COR-L47 (cell line): ENCODE measurements at regions not wholly inside any gene's neighbourhood (a gene's known extent, or its start where the extent isn't known, plus 50 kb on each side); places are given as distances from the start of the nearest gene placed in this dataset.
A peak's percentile ranks its signal among the peaks of the same experiment; 100 is the strongest.
"Not testable (repeated sequence)": the region's sequence is repeated elsewhere in the genome, so short reads cannot be mapped to it uniquely, and the experiment has no call there.

Experiments
- DNase-seq: peaks from one replicate; lab custom pipeline; 2025; lab: John Stamatoyannopoulos, UW

- DNase-seq: not testable (repeated sequence)
Measured at GRCh38 chr17:27365329-27365945, 71.5 kb downstream of the WSB1 start.

GRCh38 chr17:27366437-27366836 lies 72.5 kb downstream of the WSB1 start:
- no peak for DNase-seq

- DNase-seq: no peak
Measured at GRCh38 chr17:27367121-27367981, 73.4 kb downstream of the WSB1 start.

GRCh38 chr17:27368151-27368795 lies 74.4 kb downstream of the WSB1 start:
- no peak for DNase-seq

- DNase-seq: no peak
Measured at GRCh38 chr17:27368980-27369379, 75.1 kb downstream of the WSB1 start.

- DNase-seq: no peak
Measured at GRCh38 chr17:27370776-27371175, 76.9 kb downstream of the WSB1 start.

- DNase-seq: not testable (repeated sequence)
Measured at GRCh38 chr17:27373695-27374094, 79.8 kb downstream of the WSB1 start.

- no peak for DNase-seq
Measured at GRCh38 chr17:27376637-27377547, 79.4 kb upstream of the KSR1 start.

GRCh38 chr17:27378482-27379175 lies 77.6 kb upstream of the KSR1 start:
- DNase-seq: no peak

- DNase-seq: peak; percentile 17
Measured at GRCh38 chr17:27379888-27380533, 76.2 kb upstream of the KSR1 start.

GRCh38 chr17:27380551-27380950 lies 75.7 kb upstream of the KSR1 start:
- no peak for DNase-seq

GRCh38 chr17:27381007-27381501 lies 75.2 kb upstream of the KSR1 start:
- DNase-seq: peak; percentile 72

- no peak for DNase-seq
Measured at GRCh38 chr17:27382025-27382424, 74.2 kb upstream of the KSR1 start.

- DNase-seq: no peak
Measured at GRCh38 chr17:27384261-27384701, 72.0 kb upstream of the KSR1 start.

GRCh38 chr17:27384726-27385125 lies 71.5 kb upstream of the KSR1 start:
- no peak for DNase-seq

- DNase-seq: no peak
Measured at GRCh38 chr17:27385626-27386025, 70.6 kb upstream of the KSR1 start.

- no peak for DNase-seq
Measured at GRCh38 chr17:27386206-27387075, 69.8 kb upstream of the KSR1 start.

GRCh38 chr17:27389542-27390140 lies 66.6 kb upstream of the KSR1 start:
- DNase-seq: no peak

- DNase-seq: no peak
Measured at GRCh38 chr17:27390540-27390939, 65.7 kb upstream of the KSR1 start.
